ENCODE measurements at regions not wholly inside any gene's neighbourhood (a gene's known extent, or its start where the extent isn't known, plus 50 kb on each side); places are given as distances from the start of the nearest gene placed in this dataset.

GRCh38 chr5:15260356-15261268 lies 239.4 kb upstream of the FBXL7 start:
- Histone ChIP-seq H2AK5ac (ENCODE audit: low read length) (no peak overlapping the region), H3K4me1 (ENCODE audit: control insufficient read depth in 1 of 2, insufficient read depth in 2 of 2, low read length in 2 of 2) (peaks cover 0 to 2% of the 10 kb centered on the region in 2 experiments), H3K4me3 (ENCODE audit: low read depth, low read length) (no peak overlapping the region), H2BK120ac (ENCODE audit: insufficient read depth, low read length, poor library complexity) (no peak overlapping the region), H3K9me3 (ENCODE audit: insufficient read depth, low read depth, low read length) (no peaks in the 10 kb centered on the region), H3K23ac (ENCODE audit: low read length) (no peak overlapping the region), H3K14ac (ENCODE audit: low read length) (no peak overlapping the region), H3K9ac (ENCODE audit: low read length) (no peak overlapping the region), H3K18ac (ENCODE audit: low read length) (no peak overlapping the region), H3K27ac (ENCODE audit: low read depth, low read length) (no peak overlapping the region), H4K91ac (ENCODE audit: low read depth, low read length) (no peak overlapping the region), H4K12ac (ENCODE audit: low read depth, low read length) (no peak overlapping the region), H3K4me2 (ENCODE audit: low read length) (no peak overlapping the region), H3K4ac (ENCODE audit: low read depth, low read length) (no peak overlapping the region), H3K79me1 (ENCODE audit: low read length) (no peaks in the 10 kb centered on the region), H2BK12ac (ENCODE audit: low read length) (no peak overlapping the region), H3K27me3 (ENCODE audit: insufficient read depth, low read length) (no peaks in the 10 kb centered on the region), H4K8ac (ENCODE audit: low read depth, low read length) (no peak overlapping the region), H2BK5ac (ENCODE audit: low read depth, low read length, poor library complexity) (no peak overlapping the region), H3K79me2 (ENCODE audit: control insufficient read depth, insufficient read depth, low read length, poor library complexity) (no peaks in the 10 kb centered on the region), H3K36me3 (ENCODE audit: control insufficient read depth in 1 of 2, insufficient read depth in 2 of 2, low read length in 2 of 2) (no peaks in the 10 kb centered on the region), H2AFZ (ENCODE audit: insufficient read depth, low read length, poor library complexity) (no peak overlapping the region)
- no CpG with 5 or more reads among the region's 7 CpGs for WGBS (ENCODE audit: extremely low coverage, insufficient coverage, insufficient read length)
- no peak for DNase-seq

- no peaks in the 10 kb centered on the region for H3K36me3 ChIP-seq (ENCODE audit: control insufficient read depth in 1 of 2, insufficient read depth in 2 of 2, low read length in 2 of 2)
- H3K79me2 ChIP-seq (ENCODE audit: control insufficient read depth, insufficient read depth, low read length, poor library complexity), result no peaks in the 10 kb centered on the region
- H3K4me3 ChIP-seq (ENCODE audit: low read depth, low read length), result no peak overlapping the region
- no peak overlapping the region for H4K8ac ChIP-seq (ENCODE audit: low read depth, low read length)
- H3K79me1 ChIP-seq (ENCODE audit: low read length), result no peaks in the 10 kb centered on the region
- no peak overlapping the region for H4K12ac ChIP-seq (ENCODE audit: low read depth, low read length)
- DNase-seq, result no peak
- no peak overlapping the region for H4K91ac ChIP-seq (ENCODE audit: low read depth, low read length)
- H3K14ac ChIP-seq (ENCODE audit: low read length), result no peak overlapping the region
- no peak overlapping the region for H3K4me2 ChIP-seq (ENCODE audit: low read length)
- WGBS (ENCODE audit: extremely low coverage, insufficient coverage, insufficient read length), result no CpG with 5 or more reads among the region's 4 CpGs
- H2AFZ ChIP-seq (ENCODE audit: insufficient read depth, low read length, poor library complexity), result no peak overlapping the region
- H3K9me3 ChIP-seq (ENCODE audit: insufficient read depth, low read depth, low read length), result no peaks in the 10 kb centered on the region
- no peak overlapping the region for H3K4ac ChIP-seq (ENCODE audit: low read depth, low read length)
- H3K18ac ChIP-seq (ENCODE audit: low read length), result no peak overlapping the region
- H2AK5ac ChIP-seq (ENCODE audit: low read length), result no peak overlapping the region
- H2BK120ac ChIP-seq (ENCODE audit: insufficient read depth, low read length, poor library complexity), result no peak overlapping the region
- no peaks in the 10 kb centered on the region for H3K27me3 ChIP-seq (ENCODE audit: insufficient read depth, low read length)
- no peak overlapping the region for H2BK12ac ChIP-seq (ENCODE audit: low read length)
- no peak overlapping the region for H3K23ac ChIP-seq (ENCODE audit: low read length)
- H3K27ac ChIP-seq (ENCODE audit: low read depth, low read length), result no peak overlapping the region
- H3K4me1 ChIP-seq (ENCODE audit: control insufficient read depth in 1 of 2, insufficient read depth in 2 of 2, low read length in 2 of 2), result no peaks in the 10 kb centered on the region
- H3K9ac ChIP-seq (ENCODE audit: low read length), result no peak overlapping the region
- H2BK5ac ChIP-seq (ENCODE audit: low read depth, low read length, poor library complexity), result no peak overlapping the region
Measured at GRCh38 chr5:15256485-15256884, 243.5 kb upstream of the FBXL7 start.

- Histone ChIP-seq H3K18ac (ENCODE audit: low read length) (no peak overlapping the region), H3K9ac (ENCODE audit: low read length) (no peak overlapping the region), H3K9me3 (ENCODE audit: insufficient read depth, low read depth, low read length) (no peaks in the 10 kb centered on the region), H3K27ac (ENCODE audit: low read depth, low read length) (no peak overlapping the region), H4K12ac (ENCODE audit: low read depth, low read length) (no peak overlapping the region), H3K79me2 (ENCODE audit: control insufficient read depth, insufficient read depth, low read length, poor library complexity) (no peaks in the 10 kb centered on the region), H3K23ac (ENCODE audit: low read length) (no peak overlapping the region), H3K4me1 (ENCODE audit: control insufficient read depth in 1 of 2, insufficient read depth in 2 of 2, low read length in 2 of 2) (no peaks in the 10 kb centered on the region), H3K27me3 (ENCODE audit: insufficient read depth, low read length) (no peaks in the 10 kb centered on the region), H3K79me1 (ENCODE audit: low read length) (no peaks in the 10 kb centered on the region), H2AK5ac (ENCODE audit: low read length) (no peak overlapping the region), H4K91ac (ENCODE audit: low read depth, low read length) (no peak overlapping the region), H3K4ac (ENCODE audit: low read depth, low read length) (no peak overlapping the region), H3K36me3 (ENCODE audit: control insufficient read depth in 1 of 2, insufficient read depth in 2 of 2, low read length in 2 of 2) (no peaks in the 10 kb centered on the region), H3K14ac (ENCODE audit: low read length) (no peak overlapping the region), H3K4me3 (ENCODE audit: low read depth, low read length) (no peak overlapping the region), H2BK5ac (ENCODE audit: low read depth, low read length, poor library complexity) (no peak overlapping the region), H2BK120ac (ENCODE audit: insufficient read depth, low read length, poor library complexity) (no peak overlapping the region), H2BK12ac (ENCODE audit: low read length) (no peak overlapping the region), H2AFZ (ENCODE audit: insufficient read depth, low read length, poor library complexity) (no peak overlapping the region), H4K8ac (ENCODE audit: low read depth, low read length) (no peak overlapping the region), H3K4me2 (ENCODE audit: low read length) (no peak overlapping the region)
- no peak for DNase-seq
- no CpG with 5 or more reads among the region's 2 CpGs for WGBS (ENCODE audit: extremely low coverage, insufficient coverage, insufficient read length)
Measured at GRCh38 chr5:15255576-15255975, 244.4 kb upstream of the FBXL7 start.

GRCh38 chr5:15254607-15255006 lies 245.4 kb upstream of the FBXL7 start:
- Histone ChIP-seq H4K8ac (ENCODE audit: low read depth, low read length) (no peak overlapping the region), H3K9ac (ENCODE audit: low read length) (no peak overlapping the region), H3K4me2 (ENCODE audit: low read length) (no peak overlapping the region), H3K27me3 (ENCODE audit: insufficient read depth, low read length) (no peaks in the 10 kb centered on the region), H2BK120ac (ENCODE audit: insufficient read depth, low read length, poor library complexity) (no peak overlapping the region), H3K4me3 (ENCODE audit: low read depth, low read length) (no peak overlapping the region), H3K4me1 (ENCODE audit: control insufficient read depth in 1 of 2, insufficient read depth in 2 of 2, low read length in 2 of 2) (no peaks in the 10 kb centered on the region), H4K12ac (ENCODE audit: low read depth, low read length) (no peak overlapping the region), H3K79me1 (ENCODE audit: low read length) (no peaks in the 10 kb centered on the region), H3K18ac (ENCODE audit: low read length) (no peak overlapping the region), H2BK12ac (ENCODE audit: low read length) (no peak overlapping the region), H2AFZ (ENCODE audit: insufficient read depth, low read length, poor library complexity) (no peak overlapping the region), H2BK5ac (ENCODE audit: low read depth, low read length, poor library complexity) (no peak overlapping the region), H3K36me3 (ENCODE audit: control insufficient read depth in 1 of 2, insufficient read depth in 2 of 2, low read length in 2 of 2) (no peaks in the 10 kb centered on the region), H3K23ac (ENCODE audit: low read length) (no peak overlapping the region), H3K4ac (ENCODE audit: low read depth, low read length) (no peak overlapping the region), H3K14ac (ENCODE audit: low read length) (no peak overlapping the region), H3K27ac (ENCODE audit: low read depth, low read length) (no peak overlapping the region), H2AK5ac (ENCODE audit: low read length) (no peak overlapping the region), H4K91ac (ENCODE audit: low read depth, low read length) (no peak overlapping the region), H3K79me2 (ENCODE audit: control insufficient read depth, insufficient read depth, low read length, poor library complexity) (no peaks in the 10 kb centered on the region), H3K9me3 (ENCODE audit: insufficient read depth, low read depth, low read length) (no peaks in the 10 kb centered on the region)
- DNase-seq, result no peak
- WGBS (ENCODE audit: extremely low coverage, insufficient coverage, insufficient read length), result no CpG with 5 or more reads among the region's 3 CpGs
